HG03196 (cell line): ENCODE measurements at regions not wholly inside any gene's neighbourhood (a gene's known extent, or its start where the extent isn't known, plus 50 kb on each side); places are given as distances from the start of the nearest gene placed in this dataset.

Source experiments
- ATAC-seq: cut with Tn5 transposase; IDR thresholded peaks from one replicate; pipeline ENCODE4 v1.9.1; 2021; ENCODE audit not compliant: unreplicated experiment

DNA sequence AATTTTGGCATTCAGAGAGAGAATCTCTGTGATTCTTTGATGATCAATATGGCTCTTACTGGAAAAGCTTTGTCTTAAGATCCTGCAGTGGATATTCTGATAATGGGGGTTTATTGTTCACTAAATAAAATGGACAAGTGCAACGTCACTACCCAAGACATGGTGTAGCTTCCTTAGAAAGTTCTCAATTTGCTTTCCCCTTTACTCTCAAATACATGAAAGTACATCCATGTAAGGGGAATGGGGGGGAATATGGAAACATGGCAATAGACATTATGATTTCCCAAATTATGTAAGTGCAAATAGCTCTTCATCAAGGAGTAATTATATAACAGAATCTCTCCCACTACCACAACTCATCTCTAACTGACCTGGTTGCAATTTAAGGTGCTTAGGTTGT, 126.3 kb upstream of the DPYD start:
- ATAC-seq: no peak

DNA sequence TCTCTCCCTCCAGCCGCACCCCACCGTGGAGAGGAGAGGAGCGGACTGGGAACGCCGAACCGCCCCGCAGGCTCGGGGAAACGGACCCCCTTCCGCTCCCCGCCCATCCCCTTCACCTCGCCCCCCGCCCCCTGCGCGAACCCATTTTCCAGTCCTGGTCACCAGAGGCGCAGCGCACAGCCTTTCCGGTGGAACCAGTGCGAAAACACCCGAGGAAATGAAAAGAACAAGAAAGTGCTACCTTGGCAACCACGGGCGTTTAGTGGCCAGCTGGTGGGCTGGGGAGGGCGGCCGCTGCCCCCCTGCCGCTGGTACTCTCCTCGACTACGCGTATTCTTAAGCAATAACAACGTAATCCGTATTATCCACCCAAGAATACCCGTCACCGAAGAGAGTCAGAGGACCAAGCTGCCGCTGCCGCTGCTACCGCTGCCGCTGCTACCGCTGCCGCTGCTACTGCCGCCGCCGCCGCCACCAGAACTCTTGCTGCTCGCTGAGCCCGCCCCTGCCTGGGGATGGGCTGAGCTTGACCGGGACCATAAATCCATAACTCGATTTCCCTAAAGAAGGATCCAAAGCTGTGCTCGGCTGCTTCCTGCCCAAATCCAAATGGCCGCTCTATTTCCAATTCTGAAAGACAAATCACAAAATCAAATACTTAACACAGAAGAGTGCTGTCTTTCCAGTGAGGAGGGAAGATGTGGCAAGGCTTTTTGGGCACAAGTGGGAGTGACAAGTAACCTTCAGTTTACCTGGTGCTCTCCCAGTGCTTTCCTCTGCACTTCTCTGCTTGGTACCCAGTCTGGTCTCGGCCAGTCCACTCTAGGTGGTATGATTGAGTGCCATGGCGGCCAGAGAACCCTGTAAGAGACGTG, 125.2 kb upstream of the DPYD start:
- no peak for ATAC-seq

DNA sequence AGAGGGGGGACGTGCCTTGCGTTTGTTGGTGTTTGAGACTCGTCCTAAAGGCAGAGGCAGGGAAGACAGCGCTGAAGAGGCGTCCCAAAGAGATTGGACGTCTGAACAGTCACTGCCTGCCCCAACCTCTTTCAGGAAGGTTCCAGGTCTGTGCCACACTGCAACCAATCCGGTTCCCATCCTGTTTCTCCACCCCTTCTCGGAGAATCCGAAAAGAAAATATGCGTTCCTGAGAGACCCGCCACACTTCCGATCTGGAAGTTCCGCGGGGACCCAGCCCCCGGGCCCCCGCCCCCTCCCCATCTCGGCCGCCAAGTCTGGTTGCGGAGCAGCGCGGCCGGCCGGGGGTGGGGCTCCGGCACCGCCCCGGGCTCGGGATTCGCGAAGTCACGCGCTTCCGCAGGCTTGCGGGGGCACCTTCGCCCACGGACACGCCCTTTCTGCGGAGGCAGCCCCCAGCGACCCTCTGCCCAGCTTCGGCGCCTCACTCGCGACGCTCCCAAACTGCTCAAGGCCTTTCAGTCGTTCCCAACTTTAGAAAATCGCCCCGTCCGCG, 124.5 kb upstream of the DPYD start:
- ATAC-seq: no peak

DNA sequence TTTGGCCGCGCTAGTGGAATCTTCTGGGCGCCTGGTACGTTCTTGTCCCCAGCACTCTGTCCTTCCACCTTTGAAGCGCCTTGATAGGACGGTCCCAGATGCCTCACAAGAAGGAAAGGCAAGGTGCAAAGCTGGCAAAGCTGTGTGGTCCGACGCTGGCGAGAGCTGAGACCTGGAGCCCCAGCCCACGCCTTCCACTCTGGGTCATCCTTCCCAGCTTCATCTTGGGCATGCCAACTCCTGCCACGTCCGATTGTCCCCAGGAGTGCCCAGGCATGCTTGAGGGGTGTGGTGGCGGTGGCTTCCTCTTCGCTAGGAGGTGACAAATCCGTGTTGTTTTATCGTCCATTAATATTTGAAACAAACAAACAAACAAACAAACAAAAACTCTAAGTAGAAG, 123.9 kb upstream of the DPYD start:
- ATAC-seq: no peak

DNA sequence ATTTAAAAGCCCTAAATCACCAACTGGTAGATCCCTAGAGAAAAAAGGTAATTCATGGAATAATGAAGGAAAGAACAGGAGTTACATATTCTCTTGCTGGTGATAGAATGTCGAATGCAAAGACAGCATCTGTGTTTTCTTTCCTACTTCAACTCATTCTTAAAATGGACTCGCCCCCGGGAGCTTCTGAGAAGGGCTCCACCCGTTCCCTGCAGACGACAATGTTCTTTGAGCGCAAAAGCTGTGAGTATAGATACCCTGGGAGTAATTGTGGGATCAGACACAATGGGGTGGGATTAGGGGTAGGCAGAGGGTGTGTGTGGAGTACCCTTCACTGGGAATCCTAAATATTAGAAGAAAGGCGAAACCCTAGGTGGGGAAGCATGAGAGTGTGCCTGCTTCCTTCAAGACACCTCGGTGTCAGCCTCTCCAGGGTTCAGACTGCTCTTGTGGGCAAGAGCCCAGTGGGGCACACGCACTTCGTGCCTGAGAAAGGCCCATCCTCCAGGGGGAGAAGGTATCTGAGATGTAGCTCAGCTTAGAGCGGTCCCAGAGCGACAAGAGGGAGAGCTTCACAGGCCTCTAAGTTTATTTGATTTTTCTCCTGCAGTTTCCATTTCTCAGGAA, 123.3 kb upstream of the DPYD start:
- no peak for ATAC-seq

DNA sequence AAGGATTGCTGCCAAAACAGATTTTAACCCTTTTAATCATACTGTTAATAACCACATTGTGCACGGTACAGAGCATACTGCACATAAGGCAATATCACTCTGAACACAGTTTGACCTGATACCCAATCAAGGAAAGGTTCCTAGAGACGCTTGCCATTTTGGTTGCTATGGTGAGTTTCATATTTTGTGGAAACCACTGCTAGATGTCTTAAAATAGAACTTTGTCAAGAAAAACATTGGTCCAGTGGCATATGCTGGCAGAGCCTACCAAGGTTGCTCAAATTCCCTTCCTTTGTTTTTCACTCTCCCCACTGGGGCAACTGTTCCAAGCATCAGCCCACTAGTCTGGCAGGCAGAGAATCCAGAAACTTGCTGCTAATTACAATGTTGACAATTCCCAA, 114.8 kb upstream of the DPYD start:
- no peak for ATAC-seq

DNA sequence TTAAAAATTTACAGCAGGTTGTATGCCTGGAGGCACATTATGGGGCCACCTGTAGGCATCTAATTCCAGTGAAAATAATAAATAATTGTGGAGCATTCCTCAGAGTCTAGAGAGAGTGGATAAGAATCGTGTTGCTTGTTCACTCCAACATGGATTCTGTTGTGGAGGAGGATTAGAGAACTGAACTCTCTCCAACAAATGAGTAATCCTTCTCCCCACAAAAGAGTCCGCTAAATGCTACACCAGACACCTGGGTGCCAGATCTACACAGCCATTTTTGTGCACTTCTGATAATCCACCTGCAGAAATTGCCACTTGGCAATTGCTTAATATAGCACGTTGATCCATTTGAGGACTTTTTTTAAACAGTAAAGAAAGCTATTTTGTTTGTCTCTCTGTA, 113.7 kb upstream of the DPYD start:
- ATAC-seq: no peak

DNA sequence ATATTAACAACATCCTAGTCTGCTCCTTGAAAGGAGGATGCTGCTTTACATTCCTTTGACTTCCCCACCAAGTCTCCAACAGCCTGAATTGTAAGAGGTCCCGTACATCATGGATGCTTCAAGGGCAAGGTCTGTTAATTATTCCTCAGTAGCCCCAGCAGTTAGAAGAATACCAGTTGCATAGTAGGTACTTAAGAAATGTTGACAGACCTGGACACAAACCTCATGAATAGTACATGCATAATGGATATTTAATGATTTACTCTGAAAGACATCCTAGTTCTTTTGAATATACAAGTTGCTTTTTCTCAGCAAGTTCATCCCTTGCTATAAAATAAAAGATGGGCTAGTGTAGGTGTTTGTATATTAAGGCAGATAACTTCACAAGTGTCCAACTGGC, 112.1 kb upstream of the DPYD start:
- no peak for ATAC-seq

DNA sequence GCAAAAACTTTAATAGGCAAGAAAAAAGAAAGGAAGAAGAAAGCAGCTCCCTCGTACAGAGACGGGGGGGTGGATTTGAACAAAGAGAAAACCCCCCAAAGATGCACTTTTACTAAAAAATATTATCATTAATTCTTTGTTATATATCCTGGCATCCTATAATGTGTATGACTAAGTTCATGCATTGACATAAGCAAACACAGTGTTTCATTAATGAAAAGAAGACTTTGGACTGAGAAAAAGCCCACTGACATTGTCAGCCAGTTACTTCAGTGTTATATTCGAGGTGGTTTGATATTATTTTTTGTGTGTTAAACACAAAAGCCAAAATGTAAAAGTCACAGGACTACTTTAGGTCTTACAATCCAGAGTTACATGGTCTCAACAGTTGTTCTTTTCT, 110.1 kb upstream of the DPYD start:
- no peak for ATAC-seq

DNA sequence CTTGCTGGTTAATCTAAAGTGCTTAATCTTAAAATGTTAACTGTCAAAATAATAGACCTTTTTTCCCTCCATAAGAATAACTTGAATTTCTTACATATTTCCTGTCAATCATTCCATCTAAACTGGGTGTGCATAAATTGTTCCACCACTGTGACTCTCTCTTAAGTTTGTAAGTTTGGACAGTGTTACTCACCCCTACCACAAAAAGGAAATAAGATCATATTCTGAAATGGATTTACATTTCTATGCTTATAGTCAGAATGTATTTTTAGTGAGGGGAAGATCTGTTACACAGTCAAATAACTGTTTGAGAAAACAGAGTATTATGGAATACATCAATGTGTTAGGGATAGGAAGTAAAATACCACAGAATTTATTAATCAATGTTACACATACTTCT, 109.6 kb upstream of the DPYD start:
- ATAC-seq: no peak

DNA sequence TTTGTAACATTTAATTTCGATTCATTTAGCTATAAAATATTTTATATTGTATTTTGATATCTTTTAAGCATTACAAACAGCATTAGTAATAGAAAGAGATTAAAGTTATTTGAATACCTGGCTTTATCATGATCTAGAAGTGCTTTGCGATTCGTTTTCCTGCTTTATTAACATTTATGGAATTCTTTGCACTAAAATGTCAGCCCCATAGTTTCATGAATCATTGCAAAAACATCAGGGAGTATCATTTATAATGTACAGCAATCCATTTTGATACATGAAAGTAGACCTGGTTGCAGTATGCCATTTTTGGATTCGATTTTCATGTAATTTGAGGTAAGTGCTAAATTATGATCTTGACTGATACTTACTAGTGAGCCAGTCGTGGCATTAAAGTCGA, 108.0 kb upstream of the DPYD start:
- ATAC-seq: no peak

DNA sequence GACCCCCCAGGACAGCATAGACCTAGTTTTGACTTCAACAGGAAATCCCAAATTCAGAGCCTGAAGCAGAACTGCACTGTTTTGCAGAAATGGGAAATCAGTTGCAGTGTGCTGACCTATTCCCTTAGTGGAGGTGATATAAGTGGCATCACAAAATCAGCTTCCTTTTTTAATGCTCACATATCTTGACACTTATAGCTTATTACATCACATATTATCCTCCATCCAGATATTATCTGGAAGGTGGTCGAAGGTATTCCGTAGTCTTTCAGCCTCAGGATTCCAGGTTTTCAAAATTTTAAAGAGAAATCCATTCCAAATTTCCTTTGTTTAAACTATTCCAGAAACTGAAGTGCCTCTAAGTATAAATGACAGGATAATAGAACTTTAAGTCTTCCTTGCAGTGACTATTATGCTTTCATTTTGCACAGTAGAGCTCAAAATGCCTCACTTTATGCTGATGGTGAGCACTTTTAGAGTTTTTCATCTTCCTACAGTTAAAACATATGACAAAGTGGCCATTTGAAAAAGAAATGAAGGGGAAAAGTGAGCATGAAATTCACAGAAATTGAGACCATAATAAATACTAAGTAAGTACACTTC, 106.4 kb upstream of the DPYD start:
- ATAC-seq: no peak

DNA sequence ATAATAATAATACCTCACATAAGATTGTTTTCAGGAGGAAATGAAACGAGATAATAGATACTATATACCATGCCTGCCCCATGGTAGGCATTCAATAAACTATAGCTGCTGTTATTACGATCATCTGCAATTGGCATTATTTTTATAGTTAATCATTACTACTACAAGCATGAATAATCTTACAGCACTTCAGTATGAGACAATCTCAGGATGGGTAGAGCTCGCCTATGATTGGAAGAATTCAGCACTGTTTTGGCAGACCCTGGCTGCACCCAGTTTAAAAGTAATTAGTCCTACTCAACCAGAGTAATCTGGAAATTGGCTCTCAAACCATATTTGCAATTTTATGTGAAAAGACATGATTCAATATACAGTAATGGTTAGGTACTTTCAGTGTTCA, 105.0 kb upstream of the DPYD start:
- no peak for ATAC-seq

DNA sequence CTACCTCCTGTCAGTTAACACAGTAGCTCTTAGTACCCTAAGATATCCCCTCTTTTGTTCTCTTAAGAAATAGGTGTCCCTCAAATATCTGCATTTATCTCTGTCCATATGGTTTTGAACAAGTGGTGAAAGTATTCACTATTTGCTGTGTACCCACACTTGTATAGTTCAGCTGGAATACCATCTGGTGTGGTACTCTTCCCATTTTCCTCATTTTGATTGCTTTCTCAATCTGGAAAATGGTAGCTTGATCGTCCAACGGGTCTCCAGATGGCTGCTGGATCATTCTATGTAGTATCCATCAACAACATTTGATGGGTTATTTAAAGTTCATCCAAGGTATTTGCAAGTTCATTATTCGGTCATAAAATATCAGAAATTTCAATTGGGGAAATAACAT, 100.3 kb upstream of the DPYD start:
- no peak for ATAC-seq

DNA sequence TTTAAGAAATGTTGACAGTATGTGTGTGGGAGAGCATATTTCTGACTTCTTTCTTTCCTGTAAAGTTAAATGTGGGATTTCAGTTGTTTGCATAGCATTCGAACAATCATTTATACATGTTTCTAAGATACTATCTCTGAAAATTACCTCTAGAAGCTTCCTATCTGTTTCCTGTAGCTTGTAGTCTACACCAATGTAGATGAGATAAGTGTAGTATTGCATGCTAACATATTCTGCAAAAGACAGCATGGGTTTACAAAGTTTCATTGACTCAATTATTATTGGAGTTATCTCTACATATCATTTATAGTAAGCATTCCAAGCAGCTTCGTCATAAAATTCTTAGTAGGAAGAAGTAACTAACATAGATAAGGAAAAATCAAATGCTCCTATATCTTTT, 98.9 kb upstream of the DPYD start:
- no peak for ATAC-seq

DNA sequence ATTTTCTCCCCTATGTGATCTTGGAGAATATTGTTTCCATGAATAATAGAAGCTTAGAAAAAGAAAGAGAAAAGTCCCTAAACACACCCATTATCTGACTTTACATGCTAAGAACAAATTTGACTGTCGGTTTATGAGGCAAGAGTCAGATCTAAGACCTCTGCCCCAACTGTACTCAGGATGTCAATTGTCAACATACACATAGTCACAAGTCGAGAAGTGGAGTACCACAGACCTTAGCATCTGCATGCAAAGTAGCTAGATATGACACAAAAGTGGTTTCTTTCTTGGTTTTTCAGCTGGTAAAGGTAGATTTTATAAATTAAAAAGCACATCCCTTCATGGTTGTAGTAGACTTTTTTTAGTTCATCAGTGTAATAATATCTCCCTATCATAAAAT, 97.2 kb upstream of the DPYD start:
- ATAC-seq: no peak

DNA sequence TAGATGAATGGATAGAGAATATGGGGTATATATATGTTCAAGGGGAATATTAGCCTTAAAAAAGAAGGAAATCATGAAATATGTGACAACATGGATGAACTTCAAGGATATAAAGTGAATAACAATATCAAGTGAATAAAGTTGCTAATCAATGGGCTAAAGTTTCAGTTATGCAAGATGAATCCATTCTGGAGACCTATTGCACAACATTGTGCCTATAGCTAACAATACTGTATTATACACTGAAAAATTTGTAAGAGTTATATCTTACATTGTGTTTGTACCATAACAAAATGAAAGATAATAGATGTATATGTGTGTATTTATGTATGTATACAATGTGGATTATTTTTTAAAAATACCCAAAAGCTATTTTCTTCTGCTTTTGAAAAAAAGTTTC, 96.3 kb upstream of the DPYD start:
- ATAC-seq: no peak

DNA sequence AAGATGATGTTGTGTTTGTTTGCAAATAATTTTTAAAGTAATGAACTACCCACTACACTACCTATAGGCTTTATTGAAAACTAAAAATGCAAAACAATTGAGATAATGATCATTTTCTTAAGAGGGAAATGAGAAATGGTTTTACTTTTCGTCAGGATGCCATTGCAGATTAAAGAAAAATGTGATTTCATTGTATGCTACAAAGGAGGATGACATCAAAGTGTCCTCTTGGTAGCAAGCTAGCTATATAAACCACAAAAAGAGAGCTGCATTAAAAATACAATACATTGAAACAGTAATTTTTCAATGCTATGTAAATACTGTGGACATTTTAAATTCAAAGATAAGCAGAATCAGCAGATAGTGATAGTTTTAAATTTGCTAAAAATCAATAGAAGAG, 87.5 kb upstream of the DPYD start:
- no peak for ATAC-seq

DNA sequence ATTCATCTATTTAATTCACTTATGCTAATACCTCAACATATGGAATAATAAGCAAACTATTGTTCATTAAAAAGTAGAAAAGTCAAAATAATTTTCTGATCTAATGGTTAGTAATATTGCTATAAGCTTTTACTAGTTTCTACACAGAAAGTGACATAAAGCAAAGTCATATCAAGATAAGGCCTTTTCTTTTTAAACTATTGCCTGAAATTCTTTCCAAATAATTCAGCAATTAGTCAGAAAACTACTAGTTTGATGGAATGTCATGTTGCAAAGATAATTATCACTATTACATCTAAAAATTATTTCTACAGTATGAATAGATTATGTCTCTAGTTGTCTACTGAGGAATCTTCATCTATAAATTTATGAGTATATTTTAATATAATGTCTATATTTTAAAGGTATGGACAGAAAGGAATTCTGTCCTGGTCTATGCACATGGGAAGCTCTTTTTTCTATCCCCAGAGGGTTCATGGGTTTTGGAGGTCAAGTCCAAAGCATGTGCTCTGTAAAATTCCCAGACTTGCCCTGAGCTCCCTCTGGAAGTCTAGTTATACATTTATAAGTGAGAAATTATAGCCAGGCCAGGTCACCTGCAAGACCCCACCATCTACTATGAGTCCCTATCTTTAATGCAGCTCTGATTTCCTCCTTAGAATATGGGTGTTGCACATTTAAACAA, 84.6 kb upstream of the DPYD start:
- no peak for ATAC-seq

DNA sequence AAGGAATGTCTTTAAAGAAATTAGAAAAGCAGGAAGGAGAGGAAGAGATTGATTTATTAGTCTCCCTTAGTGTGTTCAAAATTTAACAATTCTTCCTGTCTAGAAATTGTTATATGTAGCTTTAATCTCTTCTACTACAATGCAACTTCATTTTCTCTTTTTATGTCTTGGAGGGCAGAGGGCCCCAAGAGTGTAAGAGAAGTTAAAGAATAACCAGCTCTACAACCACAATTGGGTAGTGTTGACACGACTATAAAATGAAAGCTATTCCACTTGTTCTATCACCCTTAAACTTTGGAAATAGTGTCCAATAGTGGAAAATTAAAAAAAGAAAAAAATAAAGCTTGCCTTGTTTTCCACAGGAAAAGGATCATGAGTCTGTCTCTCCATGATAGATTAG, 82.6 kb upstream of the DPYD start:
- ATAC-seq: no peak

DNA sequence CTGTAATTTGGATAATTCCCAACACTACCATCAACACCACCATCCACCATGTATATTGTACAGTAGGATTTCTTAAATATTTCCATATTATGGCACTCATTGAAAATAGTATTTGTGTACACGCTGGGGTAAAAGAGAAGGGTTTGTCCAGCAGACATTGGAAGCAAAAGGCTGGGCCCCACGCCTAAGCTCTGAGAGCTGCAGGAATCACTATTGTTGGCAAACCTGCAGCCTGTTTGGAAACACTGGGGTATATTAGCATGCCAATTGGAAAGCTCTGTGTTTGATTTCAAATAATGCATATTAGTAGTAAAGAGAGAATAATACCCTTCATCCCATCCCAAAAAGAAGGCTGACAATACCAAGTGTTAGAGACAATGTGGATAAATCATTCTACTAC, 81.5 kb upstream of the DPYD start:
- no peak for ATAC-seq

DNA sequence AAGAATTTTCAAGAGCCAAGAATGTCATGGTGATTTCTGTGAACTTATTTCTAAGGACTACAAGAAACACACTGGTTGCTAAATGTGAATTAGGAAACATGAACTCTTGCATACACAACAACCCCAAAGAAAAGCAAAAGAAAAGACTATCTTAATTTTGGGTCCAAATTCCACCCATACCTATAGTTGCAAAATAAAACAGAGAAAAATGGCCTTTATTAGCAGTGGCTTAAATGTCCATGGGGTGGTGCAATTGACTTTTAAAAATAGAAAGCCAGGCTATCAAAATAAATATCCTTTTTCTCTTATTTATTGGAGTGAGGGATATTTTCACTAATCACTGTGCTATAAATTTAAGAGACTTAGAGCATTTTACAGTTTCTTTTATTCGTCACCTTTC, 80.9 kb upstream of the DPYD start:
- ATAC-seq: no peak
